ENCODE measurements at regions not wholly inside any gene's neighbourhood (a gene's known extent, or its start where the extent isn't known, plus 50 kb on each side); places are given as distances from the start of the nearest gene placed in this dataset.

GRCh38 chr6:19478992-19479391 lies 358.2 kb upstream of the ID4 start:
- DNase-seq, result no peak

DNA sequence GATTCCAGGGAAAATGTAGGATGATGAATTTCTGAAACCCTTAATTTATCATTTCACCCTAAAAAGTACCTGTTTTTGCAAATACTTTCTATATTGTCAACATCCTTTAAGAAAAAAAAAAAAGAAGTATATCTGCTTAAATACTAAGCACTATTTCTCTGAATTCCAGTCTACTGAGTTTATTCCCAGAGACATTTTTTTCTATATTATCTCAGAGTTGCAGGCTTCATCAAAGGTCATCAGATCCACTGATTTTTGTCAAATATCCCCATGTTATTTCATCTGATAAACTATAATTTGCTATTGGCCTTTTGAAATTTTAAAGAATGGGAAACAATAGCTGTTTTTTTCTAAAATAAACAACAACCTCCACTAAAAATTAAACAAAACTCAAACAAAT lies 357.6 kb upstream of the ID4 start:
- DNase-seq, result no peak

DNA sequence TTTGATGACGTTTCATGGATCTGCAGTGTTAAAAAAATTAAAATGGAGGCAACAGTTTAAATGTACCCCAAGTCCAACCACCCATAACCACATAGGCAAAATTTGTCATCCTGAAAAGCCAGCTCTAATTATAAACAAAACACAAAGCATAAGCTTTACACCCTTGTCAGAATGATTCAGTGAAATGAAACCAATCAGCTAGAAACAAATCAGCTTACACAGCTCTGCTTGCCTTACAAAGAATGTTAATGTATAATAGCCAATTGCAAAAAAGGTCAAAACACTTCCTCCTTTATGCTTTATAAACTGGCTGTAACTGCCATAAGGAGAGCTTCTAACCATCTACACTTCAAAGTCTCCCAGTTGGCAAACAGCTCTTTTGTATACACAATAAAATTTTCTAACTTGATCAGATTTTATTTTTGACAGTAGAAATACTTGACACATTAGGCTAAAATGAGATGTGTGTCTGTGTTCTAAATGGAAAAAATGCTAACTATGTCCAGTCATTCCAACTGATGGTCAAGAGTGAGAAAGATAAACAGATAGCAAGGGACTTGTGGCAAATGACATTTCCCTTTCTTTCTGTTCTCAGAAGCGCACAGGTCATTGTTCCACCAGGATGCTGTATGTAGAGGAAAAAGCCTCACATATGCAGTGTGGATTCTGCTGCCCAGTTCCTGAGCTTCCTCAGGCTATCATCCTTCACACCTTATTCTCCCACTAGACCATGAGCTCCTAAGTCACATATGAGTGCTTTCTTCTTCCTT lies 344.3 kb upstream of the ID4 start:
- no peak for DNase-seq

DNA sequence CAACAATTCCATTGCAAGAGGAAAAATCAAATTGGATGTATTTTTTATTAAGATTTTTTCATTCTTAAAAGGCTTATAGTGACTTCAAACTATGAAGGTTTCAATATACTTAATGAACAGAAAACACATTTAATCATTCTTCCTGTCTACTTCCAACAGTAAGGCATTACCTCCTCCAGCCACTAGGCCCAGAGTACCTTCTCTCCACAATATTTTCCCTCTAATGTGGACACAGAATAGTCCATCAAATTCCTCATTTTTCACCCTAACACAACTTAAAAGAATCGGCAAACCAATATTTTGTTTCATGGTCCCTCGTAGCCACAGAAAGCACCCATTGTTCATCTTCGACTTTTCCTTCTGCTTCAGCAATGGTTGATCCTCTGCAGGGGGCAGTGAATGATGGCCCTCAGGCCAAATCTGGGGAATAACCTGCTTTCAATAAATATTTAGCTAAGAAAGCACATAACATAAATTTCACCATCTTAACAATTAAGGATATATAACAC lies 335.4 kb upstream of the ID4 start:
- no peak for DNase-seq

GRCh38 chr6:19502301-19502700 lies 334.9 kb upstream of the ID4 start:
- DNase-seq, result no peak

GRCh38 chr6:19515939-19516338 lies 321.2 kb upstream of the ID4 start:
- DNase-seq, result no peak

DNA sequence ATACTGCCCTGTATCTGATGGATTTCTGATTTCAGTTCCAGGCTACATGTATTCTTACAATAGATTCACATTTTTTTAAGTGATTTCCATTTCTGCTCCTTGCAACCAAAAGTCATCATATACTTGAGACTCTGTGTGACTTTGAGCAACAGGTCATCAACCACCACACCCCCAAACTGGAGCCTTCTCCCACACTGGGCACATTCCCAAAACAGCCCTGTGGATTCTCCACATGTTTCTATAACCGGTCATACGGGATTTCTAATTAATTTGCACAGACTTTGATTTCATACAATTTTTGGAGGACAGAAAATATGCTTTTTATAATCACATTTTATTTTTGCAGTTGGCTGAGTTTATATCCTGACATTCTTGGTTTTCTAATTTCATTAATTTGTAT lies 317.2 kb upstream of the ID4 start:
- DNase-seq, result no peak

DNA sequence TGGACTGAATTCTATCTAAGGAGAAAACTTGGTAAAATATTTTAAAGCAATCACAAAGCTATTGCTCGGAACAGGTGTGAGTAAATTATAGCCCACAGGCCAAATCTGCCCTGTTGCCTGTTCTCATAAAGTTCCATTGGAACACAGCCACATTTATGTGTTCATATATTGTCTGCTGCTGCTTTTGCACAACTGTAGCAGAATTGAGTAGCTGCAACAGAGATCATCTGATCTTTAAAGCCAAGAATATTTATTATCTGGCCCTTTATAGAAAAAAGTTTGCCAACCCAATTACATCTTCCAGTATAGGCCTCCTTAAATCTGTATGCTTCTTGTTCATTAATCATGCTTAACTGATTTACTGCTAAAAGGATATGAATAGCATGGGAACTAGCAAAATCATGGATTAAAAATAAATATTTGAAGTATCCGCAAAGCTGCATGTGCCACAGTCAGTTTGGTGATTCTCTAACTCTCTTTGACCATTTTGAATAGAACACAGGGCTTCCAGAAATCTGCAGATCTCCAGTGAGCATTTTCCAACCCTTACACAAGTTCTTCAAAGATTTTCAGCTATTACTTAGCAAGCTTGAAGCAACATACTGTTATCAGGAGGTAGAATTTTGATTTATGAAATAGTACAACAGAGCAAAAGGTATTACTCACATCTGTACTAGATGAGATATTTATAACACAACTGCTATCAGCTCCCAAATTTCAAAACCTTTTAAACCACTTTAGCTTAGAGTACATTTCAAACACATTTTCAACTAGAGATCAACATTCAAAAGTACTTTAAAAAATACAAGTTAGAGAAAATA lies 312.6 kb upstream of the ID4 start:
- DNase-seq, result no peak

GRCh38 chr6:19525673-19526072 lies 311.5 kb upstream of the ID4 start:
- DNase-seq, result no peak

- DNase-seq, result no peak
These were observed 307.0 kb upstream of the ID4 start for GRCh38 chr6:19530188-19530587.

DNA sequence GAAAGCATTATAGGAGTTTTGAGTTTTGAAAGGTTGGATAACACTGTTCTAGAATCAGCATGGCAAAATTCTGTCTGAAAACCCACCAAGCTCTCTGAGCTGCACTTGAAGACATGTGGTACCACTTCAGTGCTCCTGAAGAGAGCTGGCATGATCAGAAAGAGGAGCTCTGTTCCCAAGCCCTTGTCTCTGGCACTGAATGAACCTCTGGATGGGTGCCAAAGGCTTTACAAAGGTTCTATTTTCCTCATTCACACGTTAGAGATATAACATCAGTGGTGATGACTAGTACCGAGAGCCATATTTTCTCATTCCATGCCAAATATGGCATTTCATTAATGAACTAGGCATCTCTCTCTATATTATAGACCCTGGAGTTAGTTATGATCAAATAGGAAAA lies 301.8 kb upstream of the ID4 start:
- no peak for DNase-seq

DNA sequence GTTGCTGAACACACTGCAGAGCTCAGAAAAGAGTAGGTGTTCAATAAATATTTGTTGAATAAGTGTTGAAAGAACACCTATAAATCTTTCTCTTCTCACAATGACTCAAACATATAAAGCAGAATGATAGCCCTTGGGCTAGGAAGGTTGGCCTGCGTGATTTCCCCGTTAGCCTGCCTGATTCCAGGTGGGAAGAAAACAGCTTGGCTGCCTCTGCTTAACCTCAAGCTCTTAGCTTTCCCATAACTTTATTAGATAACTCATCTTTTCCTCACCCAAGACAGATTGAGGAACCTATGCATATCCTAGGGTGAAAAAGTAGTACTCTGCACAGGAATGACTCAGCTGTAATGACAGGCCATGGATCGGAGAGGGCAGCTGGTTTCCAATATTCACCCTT lies 300.3 kb upstream of the ID4 start:
- no peak for DNase-seq

DNA sequence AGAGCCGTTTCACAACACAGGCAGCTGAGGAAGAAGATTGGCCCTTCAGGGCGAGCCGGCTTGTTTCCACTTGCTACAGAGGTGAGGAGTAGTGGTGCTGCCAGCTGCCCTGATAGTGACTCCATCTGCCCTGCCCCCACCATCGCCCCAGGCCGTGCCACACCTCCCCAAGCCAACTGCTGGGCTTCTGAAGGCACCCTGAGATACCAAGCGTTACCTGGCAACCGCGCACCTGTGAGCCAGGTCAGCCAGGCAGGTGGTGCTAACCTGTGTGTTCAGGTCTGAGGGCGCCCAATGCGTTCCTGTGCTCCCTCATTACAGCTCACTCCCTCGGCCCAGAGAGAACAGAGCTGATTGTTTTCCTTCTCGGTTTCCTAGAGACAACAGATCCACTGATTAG lies 299.1 kb upstream of the ID4 start:
- no peak for DNase-seq

DNA sequence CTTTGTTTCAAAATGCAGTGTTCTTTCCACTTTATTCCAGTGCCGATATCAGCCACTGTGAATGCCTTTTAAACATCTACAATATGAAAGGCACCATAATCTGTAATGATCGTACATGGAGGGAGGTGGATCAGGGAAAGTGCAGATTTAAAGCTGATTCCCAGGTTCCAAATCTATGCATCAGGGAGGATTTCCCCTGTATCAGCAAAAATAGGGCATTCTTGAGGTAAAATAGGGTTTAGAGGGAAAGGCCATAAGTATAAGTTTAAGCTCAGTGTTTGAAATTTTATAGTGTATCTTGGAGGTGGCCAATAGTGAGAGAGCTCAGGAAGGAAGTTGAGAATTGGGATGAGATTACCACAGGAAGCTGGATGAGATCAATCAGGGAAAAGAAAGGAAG lies 289.7 kb upstream of the ID4 start:
- DNase-seq, result no peak

GRCh38 chr6:19549109-19549508 lies 288.1 kb upstream of the ID4 start:
- no peak for DNase-seq

- DNase-seq, result no peak
These were observed 286.8 kb upstream of the ID4 start for GRCh38 chr6:19550380-19550779.

- DNase-seq, result no peak
These were observed 285.6 kb upstream of the ID4 start for GRCh38 chr6:19551611-19552010.

- no peak for DNase-seq
These were observed 285.1 kb upstream of the ID4 start for GRCh38 chr6:19552076-19552475.

- DNase-seq, result no peak
These were observed 284.6 kb upstream of the ID4 start for GRCh38 chr6:19552588-19552987.

- DNase-seq, result no peak
These were observed 282.6 kb upstream of the ID4 start for GRCh38 chr6:19554356-19555225.

- DNase-seq, result no peak
These were observed 280.0 kb upstream of the ID4 start for GRCh38 chr6:19557191-19557590.

DNA sequence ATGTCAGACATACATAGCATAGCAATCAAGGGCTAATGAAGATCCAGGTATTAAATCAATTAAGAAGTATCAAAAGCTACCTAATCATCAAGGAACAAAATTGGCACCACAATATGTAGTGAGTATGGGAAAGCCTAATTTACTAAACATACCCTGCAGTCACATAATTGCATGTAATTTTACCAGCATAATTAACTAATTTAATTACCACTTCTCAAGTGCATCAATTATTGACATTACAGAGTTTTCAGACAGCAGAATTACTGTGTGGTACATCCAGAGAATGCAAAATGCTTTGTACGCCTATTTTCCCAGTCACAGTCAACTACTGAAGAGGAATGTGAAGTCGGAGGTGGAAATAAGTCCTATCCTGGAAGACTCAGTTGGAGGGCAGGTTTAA lies 279.0 kb upstream of the ID4 start:
- no peak for DNase-seq

DNA sequence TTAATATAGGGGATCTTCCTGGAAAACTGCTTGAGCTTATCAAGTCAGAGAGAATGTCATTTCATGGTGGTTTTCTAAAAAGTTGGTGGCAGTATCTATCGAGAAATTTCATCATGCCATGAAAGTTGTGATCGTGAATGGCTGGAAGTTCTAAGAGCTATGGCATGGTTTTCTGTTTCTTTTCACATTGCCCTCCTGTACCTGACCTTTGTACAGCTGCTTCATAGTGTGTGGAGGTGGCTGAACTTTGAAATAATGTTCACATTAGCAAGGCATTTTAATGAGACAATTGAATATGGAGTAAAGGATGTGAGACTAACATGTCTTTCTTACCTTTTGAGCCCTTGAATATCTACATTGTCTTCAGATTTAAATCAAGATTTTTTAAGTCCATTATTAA lies 278.2 kb upstream of the ID4 start:
- DNase-seq, result no peak

Data from activated CD4-positive, alpha-beta T cell treated with anti-CD3 and anti-CD28 coated beads for 48 hours (primary cell).